Neural crest cell (in vitro differentiated cells): ENCODE measurements at regions not wholly inside any gene's neighbourhood (a gene's known extent, or its start where the extent isn't known, plus 50 kb on each side); places are given as distances from the start of the nearest gene placed in this dataset.

Source experiments
- DNase-seq: peaks from one replicate; pipeline ENCODE4 v3.0.0; 2021; ENCODE audit warnings: low read depth, mixed read lengths, low spot score
- H3K27ac Mint-ChIP-seq: one replicate; pipeline ENCODE4 v1.8.0; 2021; ENCODE audit warnings: mild to moderate bottlenecking, mixed read lengths; ENCODE audit not compliant: unreplicated experiment
- H3K27me3 Mint-ChIP-seq: 2 replicates; pipeline ENCODE4 v1.8.0; 2021; ENCODE audit warnings: low read depth, mild to moderate bottlenecking, mixed read lengths
- H3K36me3 Mint-ChIP-seq: 2 replicates; pipeline ENCODE4 v1.8.0; 2021; ENCODE audit warnings: low read depth, mild to moderate bottlenecking, mixed read lengths
- H3K4me1 Mint-ChIP-seq: 2 replicates; pipeline ENCODE4 v1.8.0; 2021; ENCODE audit warnings: mixed read lengths
- H3K4me3 Mint-ChIP-seq: one replicate; pipeline ENCODE4 v1.8.0; 2021; ENCODE audit warnings: mild to moderate bottlenecking, mixed read lengths
- H3K9me3 Mint-ChIP-seq: 2 replicates; pipeline ENCODE4 v1.8.0; 2021; ENCODE audit warnings: mixed read lengths
- TF ChIP-seq, protein P1 (sequence below): fragments of 200-600 bp; sonication (generic); conservative IDR thresholded peaks from 2 replicates; pipeline ENCODE4 v1.5.0; 2021; ENCODE audit warnings: antibody characterized with exemption, mild to moderate bottlenecking

DNA sequence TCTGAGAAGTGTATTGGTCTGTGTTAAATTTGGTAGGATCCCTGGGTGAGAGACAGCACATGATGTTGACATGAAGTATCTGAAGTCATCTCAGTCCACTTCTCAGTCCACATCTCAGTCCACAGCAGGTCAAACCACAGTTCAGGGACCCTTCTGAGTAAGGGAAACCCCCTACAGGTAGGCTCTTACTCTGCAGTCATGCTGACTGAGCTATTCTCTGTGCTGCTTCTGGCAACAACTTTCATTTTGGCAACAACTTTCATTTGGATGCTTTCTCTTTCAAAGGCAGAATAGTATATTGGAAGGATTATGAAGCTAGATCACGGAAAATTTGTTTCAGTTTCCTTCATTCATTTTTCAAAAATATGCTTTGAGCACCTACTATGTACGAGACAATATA, 178.2 kb upstream of the GOLIM4 start:
- TF ChIP-seq, protein P1, sequence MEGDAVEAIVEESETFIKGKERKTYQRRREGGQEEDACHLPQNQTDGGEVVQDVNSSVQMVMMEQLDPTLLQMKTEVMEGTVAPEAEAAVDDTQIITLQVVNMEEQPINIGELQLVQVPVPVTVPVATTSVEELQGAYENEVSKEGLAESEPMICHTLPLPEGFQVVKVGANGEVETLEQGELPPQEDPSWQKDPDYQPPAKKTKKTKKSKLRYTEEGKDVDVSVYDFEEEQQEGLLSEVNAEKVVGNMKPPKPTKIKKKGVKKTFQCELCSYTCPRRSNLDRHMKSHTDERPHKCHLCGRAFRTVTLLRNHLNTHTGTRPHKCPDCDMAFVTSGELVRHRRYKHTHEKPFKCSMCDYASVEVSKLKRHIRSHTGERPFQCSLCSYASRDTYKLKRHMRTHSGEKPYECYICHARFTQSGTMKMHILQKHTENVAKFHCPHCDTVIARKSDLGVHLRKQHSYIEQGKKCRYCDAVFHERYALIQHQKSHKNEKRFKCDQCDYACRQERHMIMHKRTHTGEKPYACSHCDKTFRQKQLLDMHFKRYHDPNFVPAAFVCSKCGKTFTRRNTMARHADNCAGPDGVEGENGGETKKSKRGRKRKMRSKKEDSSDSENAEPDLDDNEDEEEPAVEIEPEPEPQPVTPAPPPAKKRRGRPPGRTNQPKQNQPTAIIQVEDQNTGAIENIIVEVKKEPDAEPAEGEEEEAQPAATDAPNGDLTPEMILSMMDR: no peak
- Mint-ChIP-seq H3K36me3 (peaks cover 16% of the 10 kb centered on the region), H3K27me3 (no peaks in the 10 kb centered on the region), H3K4me3 (no peak overlapping the region), H3K27ac (no peak overlapping the region), H3K9me3 (peaks cover 17% of the 10 kb centered on the region), H3K4me1 (peaks cover 21% of the 10 kb centered on the region)
- no peak for DNase-seq

DNA sequence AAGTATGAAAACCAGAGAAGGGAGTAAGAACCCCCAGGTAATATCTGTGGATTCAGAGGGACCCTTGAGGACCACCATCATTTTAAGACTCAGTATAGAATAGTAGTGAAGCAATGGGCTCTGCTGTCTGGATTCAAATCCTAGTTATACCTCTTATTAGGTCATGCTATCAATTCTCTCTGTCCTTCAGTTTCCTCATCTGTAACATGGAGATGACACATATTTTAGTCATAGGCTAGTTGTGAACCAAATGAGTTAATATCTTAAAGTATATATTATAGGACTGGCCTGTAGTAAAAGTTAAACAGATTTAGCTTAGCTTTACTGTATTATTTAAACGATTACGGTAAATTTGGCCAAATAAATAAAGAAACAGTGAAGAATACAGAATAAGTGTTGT, 177.3 kb upstream of the GOLIM4 start:
- Mint-ChIP-seq H3K9me3 (peaks cover 17% of the 10 kb centered on the region), H3K27me3 (no peaks in the 10 kb centered on the region), H3K36me3 (peaks cover 16% of the 10 kb centered on the region), H3K27ac (no peak overlapping the region), H3K4me3 (no peak overlapping the region), H3K4me1 (peaks cover 25% of the 10 kb centered on the region)
- DNase-seq: no peak
- TF ChIP-seq, protein P1: no peak

DNA sequence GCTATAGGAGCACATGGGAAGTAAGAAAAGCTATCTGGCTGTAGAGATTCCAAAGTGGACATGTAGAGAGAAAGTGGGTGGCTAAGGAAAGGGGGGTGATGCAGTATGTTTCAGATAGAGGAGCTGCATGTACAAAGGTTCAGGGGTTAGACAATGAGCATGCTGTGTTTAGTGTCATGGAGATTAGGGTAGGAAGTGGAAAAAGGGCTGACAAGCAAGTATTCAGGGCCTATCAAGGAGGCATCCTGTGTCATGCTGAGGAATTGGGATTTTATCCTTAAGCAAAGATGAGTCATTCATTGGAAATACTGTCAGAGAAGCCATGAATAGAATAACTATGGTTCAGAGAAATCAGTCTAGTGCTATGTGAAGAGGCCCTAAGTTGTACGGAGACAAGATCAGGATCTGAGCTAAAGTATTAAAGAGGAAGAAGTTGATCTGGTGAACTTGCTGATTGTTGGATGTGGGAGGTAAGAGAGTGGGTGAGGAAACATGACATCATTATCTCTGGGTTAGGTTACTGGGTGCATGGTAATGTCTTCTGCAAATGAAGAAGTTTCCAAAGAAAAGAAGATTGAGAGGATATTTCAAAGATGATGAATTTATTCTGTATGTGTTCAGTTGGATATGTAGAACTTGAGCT, 176.7 kb upstream of the GOLIM4 start:
- Mint-ChIP-seq H3K27me3 (no peaks in the 10 kb centered on the region), H3K27ac (peak overlapping the region; percentile 92), H3K4me1 (peaks cover 25% of the 10 kb centered on the region), H3K9me3 (peaks cover 17% of the 10 kb centered on the region), H3K36me3 (peaks cover 16% of the 10 kb centered on the region), H3K4me3 (peak overlapping the region; percentile 5)
- TF ChIP-seq, protein P1: no peak
- no peak for DNase-seq

DNA sequence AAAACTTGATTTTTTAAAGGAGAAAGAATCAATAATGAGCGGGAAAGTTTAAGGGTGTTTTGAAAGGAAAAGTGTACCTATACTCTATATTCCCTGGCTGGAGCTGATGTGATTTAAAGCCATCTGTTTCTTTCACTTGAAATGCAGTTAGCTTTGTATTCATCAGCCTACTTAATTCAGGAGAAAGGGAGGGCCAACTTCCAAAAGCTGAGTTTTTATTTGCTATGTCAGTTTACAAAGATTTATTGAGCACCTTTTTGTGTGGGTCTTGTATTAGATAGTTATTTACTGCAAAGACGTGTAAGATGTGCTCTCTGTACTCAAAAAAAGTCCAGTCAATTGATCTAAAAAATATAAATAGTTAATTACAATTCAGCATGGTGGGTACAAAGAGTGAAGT, 176.2 kb upstream of the GOLIM4 start:
- H3K4me3 Mint-ChIP-seq: peak overlapping the region; percentile 5
- peaks cover 16% of the 10 kb centered on the region for H3K36me3 Mint-ChIP-seq
- no peaks in the 10 kb centered on the region for H3K27me3 Mint-ChIP-seq
- H3K27ac Mint-ChIP-seq: peak overlapping the region; percentile 92
- TF ChIP-seq, protein P1: no peak
- peaks cover 17% of the 10 kb centered on the region for H3K9me3 Mint-ChIP-seq
- DNase-seq: no peak
- H3K4me1 Mint-ChIP-seq: peaks cover 25% of the 10 kb centered on the region

DNA sequence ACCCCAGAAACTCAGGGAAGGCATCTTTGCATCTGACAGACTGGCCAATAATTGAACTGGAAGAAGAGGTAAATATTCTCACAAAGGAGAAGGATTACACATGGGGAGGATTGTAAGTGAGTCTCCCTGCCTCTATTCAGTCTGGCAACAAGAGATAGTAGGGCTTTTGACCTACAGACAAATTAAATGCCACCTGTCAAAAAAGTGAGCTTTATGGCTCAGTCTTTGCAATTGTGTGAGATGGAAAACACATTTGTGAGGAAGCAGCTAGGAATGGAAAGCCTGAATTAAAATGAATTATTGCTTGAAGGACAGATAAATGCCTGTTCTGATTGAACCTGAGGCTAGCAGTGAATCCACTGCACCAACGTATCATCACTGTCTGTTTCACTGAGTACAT, 173.3 kb upstream of the GOLIM4 start:
- Mint-ChIP-seq H3K4me1 (peaks cover 25% of the 10 kb centered on the region), H3K36me3 (peaks cover 6% of the 10 kb centered on the region), H3K27ac (no peak overlapping the region), H3K27me3 (no peaks in the 10 kb centered on the region), H3K4me3 (no peak overlapping the region), H3K9me3 (peaks cover 6% of the 10 kb centered on the region)
- no peak for DNase-seq
- TF ChIP-seq, protein P1: no peak
